ENCODE measurements at regions not wholly inside any gene's neighbourhood (a gene's known extent, or its start where the extent isn't known, plus 50 kb on each side); places are given as distances from the start of the nearest gene placed in this dataset.

DNA sequence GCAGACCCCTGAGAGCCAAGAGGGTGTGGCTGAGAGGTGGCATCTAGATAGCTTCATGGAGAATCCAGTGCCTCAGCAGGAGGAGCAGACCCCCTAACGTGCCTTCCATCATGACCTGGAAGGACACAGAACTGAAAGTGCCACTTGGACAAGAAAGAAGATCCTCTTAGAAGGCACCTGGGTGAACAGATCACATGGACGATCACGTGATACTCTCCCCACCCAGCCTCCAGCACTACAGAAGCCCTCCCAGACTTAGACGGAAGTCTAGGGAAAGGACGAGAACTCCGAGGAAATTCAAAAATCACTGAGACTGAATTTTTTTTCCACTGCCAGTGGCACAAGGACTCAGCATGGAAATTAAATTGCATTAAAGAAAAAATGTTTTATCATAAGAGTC is 113.4 kb downstream of the MRM1 start:
- no peak for TF ChIP-seq EZH2 (IDR thresholded peaks at IDR 0.05)
- TF ChIP-seq, protein P1, sequence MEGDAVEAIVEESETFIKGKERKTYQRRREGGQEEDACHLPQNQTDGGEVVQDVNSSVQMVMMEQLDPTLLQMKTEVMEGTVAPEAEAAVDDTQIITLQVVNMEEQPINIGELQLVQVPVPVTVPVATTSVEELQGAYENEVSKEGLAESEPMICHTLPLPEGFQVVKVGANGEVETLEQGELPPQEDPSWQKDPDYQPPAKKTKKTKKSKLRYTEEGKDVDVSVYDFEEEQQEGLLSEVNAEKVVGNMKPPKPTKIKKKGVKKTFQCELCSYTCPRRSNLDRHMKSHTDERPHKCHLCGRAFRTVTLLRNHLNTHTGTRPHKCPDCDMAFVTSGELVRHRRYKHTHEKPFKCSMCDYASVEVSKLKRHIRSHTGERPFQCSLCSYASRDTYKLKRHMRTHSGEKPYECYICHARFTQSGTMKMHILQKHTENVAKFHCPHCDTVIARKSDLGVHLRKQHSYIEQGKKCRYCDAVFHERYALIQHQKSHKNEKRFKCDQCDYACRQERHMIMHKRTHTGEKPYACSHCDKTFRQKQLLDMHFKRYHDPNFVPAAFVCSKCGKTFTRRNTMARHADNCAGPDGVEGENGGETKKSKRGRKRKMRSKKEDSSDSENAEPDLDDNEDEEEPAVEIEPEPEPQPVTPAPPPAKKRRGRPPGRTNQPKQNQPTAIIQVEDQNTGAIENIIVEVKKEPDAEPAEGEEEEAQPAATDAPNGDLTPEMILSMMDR (IDR thresholded peaks at IDR 0.05) = no peak
- no peak for TF ChIP-seq EZH2phosphoT487 (IDR thresholded peaks at IDR 0.05)
- Mint-ChIP-seq H3K9me3 (no peaks in the 10 kb centered on the region), H3K4me1 (peaks cover 9% of the 10 kb centered on the region), H3K27me3 (ENCODE audit: insufficient read depth, low read depth) (peaks cover 22% of the 10 kb centered on the region), H3K36me3 (no peaks in the 10 kb centered on the region), H3K4me3 (no peak overlapping the region), H3K27ac (no peak overlapping the region)
- Histone ChIP-seq H3K4me1 (no peaks in the 10 kb centered on the region), H3K27me3 (no peaks in the 10 kb centered on the region), H2AFZ (replicated peaks) (no peak overlapping the region), H3K4me3 (no peak overlapping the region), H3K27ac (no peak overlapping the region), H3K9me3 (ENCODE audit: low read depth) (no peaks in the 10 kb centered on the region), H3F3A (ENCODE audit: low read depth) (no peaks in the 10 kb centered on the region), H4K20me1 (ENCODE audit: low read depth) (no peaks in the 10 kb centered on the region), H3K4me2 (no peak overlapping the region), H3K79me2 (ENCODE audit: low read depth) (no peaks in the 10 kb centered on the region), H3K36me3 (no peaks in the 10 kb centered on the region), H3K9ac (no peak overlapping the region)
- DNase-seq (ENCODE audit: low spot score) = no peak

DNA sequence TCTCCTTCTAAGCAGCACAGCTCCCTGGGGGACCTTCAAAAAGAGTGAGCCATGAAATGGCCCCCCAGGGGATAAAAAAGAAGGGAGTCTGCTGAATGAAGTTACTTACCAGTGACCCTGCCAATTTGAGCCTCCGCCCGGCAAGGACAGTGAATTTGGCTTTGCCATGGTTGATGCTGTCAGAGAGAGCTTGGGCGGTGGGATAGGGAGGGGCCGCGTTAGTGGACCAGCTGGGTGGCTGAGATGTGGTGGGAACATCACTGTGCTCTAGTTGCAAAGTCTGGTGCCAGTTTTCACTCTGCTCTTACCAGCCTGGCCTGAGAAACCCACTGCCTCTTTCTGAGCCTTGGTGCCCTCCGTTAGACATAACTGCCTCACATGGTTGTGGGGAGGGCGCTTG is 114.6 kb downstream of the MRM1 start:
- Histone ChIP-seq H3F3A (ENCODE audit: low read depth) (no peaks in the 10 kb centered on the region), H4K20me1 (ENCODE audit: low read depth) (no peaks in the 10 kb centered on the region), H3K4me3 (no peak overlapping the region), H3K27me3 (no peaks in the 10 kb centered on the region), H3K79me2 (ENCODE audit: low read depth) (no peaks in the 10 kb centered on the region), H2AFZ (replicated peaks) (no peak overlapping the region), H3K4me1 (no peaks in the 10 kb centered on the region), H3K36me3 (no peaks in the 10 kb centered on the region), H3K27ac (no peak overlapping the region), H3K9ac (no peak overlapping the region), H3K9me3 (ENCODE audit: low read depth) (no peaks in the 10 kb centered on the region), H3K4me2 (no peak overlapping the region)
- no peak for TF ChIP-seq EZH2 (IDR thresholded peaks at IDR 0.05)
- peaks cover 22% of the 10 kb centered on the region for H3K27me3 Mint-ChIP-seq (ENCODE audit: insufficient read depth, low read depth)
- no peak overlapping the region for H3K27ac Mint-ChIP-seq
- no peak overlapping the region for H3K4me3 Mint-ChIP-seq
- H3K4me1 Mint-ChIP-seq = peaks cover 9% of the 10 kb centered on the region
- no peaks in the 10 kb centered on the region for H3K9me3 Mint-ChIP-seq
- no peak for DNase-seq (ENCODE audit: low spot score)
- H3K36me3 Mint-ChIP-seq = no peaks in the 10 kb centered on the region

DNA sequence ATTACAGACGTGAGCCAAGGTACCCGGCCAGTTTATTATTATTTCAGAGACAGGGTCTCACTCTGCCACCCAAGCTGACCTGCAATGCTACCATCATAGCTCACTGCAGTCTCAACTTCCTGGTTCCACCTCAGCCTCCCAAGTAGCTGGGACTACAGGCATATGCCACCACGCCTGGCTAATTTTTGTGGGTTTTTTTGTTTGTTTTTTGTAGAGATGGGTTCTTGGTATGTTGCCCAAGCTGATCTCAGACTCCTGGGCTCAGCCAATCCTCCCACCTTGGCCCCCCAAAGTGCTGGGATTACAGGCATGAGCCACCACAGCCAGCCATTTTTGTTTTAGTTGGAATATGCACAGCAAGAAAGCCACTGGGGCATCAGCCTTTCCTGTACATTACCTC is 115.7 kb downstream of the MRM1 start:
- Mint-ChIP-seq H3K9me3 (no peaks in the 10 kb centered on the region), H3K27me3 (ENCODE audit: insufficient read depth, low read depth) (peaks cover 20% of the 10 kb centered on the region), H3K27ac (no peak overlapping the region), H3K36me3 (no peaks in the 10 kb centered on the region), H3K4me3 (no peak overlapping the region), H3K4me1 (peaks cover 17% of the 10 kb centered on the region)
- Histone ChIP-seq H3K27me3 (no peaks in the 10 kb centered on the region), H3K4me3 (no peak overlapping the region), H3K4me2 (no peak overlapping the region), H4K20me1 (ENCODE audit: low read depth) (no peaks in the 10 kb centered on the region), H3K9me3 (ENCODE audit: low read depth) (no peaks in the 10 kb centered on the region), H3K79me2 (ENCODE audit: low read depth) (no peaks in the 10 kb centered on the region), H2AFZ (replicated peaks) (no peak overlapping the region), H3K9ac (no peak overlapping the region), H3F3A (ENCODE audit: low read depth) (peaks cover 3% of the 10 kb centered on the region), H3K4me1 (peaks cover 7% of the 10 kb centered on the region), H3K27ac (no peak overlapping the region), H3K36me3 (no peaks in the 10 kb centered on the region)
- DNase-seq (ENCODE audit: low spot score) = no peak
- TF ChIP-seq, protein P1 (IDR thresholded peaks at IDR 0.05) = no peak
- TF ChIP-seq EZH2 (IDR thresholded peaks at IDR 0.05) = no peak

DNA sequence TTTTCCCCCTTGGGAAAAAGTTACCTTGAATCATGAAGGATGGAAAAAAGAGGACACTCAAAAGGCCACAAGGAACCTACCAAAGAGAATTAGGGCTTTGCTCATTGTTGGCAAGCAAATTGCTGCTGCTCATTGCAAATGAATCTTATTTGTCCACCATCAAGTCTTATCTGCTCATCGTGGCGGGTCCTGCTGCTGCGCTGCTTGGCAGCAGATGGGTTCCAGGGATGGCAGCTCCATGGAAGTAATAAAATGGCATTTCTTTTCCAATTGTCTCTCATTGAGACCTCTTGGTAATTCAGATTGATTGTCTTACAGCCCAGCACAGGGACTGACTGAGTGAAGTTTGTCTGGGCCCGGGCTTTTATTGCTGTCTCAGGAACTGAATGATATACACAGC is 118.7 kb downstream of the MRM1 start:
- H3K4me3 ChIP-seq = no peak overlapping the region
- no peak overlapping the region for H3K9ac ChIP-seq
- Mint-ChIP-seq H3K9me3 (no peaks in the 10 kb centered on the region), H3K36me3 (no peaks in the 10 kb centered on the region), H3K27me3 (ENCODE audit: insufficient read depth, low read depth) (peaks cover 16% of the 10 kb centered on the region), H3K4me3 (no peak overlapping the region), H3K4me1 (peaks cover 32% of the 10 kb centered on the region), H3K27ac (no peak overlapping the region)
- H3K27ac ChIP-seq = no peak overlapping the region
- no peak for DNase-seq (ENCODE audit: low spot score)
- H3K4me1 ChIP-seq = peaks cover 27% of the 10 kb centered on the region
- H3F3A ChIP-seq (ENCODE audit: low read depth) = peaks cover 28% of the 10 kb centered on the region
- H3K9me3 ChIP-seq (ENCODE audit: low read depth) = no peaks in the 10 kb centered on the region
- no peak overlapping the region for H2AFZ ChIP-seq (replicated peaks)
- H3K36me3 ChIP-seq = no peaks in the 10 kb centered on the region
- no peaks in the 10 kb centered on the region for H3K79me2 ChIP-seq (ENCODE audit: low read depth)
- no peaks in the 10 kb centered on the region for H4K20me1 ChIP-seq (ENCODE audit: low read depth)
- H3K4me2 ChIP-seq = no peak overlapping the region
- H3K27me3 ChIP-seq = no peaks in the 10 kb centered on the region
- TF ChIP-seq EZH2 (IDR thresholded peaks at IDR 0.05) = no peak
- no peak for TF ChIP-seq EZH2phosphoT487 (IDR thresholded peaks at IDR 0.05)
- TF ChIP-seq, protein P1 (IDR thresholded peaks at IDR 0.05) = no peak

Measured in neural progenitor cell (in vitro differentiated cells).